CD4-positive, alpha-beta T cell treated with Interleukin-4 for 1 hour (primary cell): ENCODE measurements at regions not wholly inside any gene's neighbourhood (a gene's known extent, or its start where the extent isn't known, plus 50 kb on each side); places are given as distances from the start of the nearest gene placed in this dataset.

Experiments used
- DNase-seq, 2 donors: peaks; one replicate each; pipeline ENCODE4 v3.0.0-alpha.2; 2020 to 2022

DNA sequence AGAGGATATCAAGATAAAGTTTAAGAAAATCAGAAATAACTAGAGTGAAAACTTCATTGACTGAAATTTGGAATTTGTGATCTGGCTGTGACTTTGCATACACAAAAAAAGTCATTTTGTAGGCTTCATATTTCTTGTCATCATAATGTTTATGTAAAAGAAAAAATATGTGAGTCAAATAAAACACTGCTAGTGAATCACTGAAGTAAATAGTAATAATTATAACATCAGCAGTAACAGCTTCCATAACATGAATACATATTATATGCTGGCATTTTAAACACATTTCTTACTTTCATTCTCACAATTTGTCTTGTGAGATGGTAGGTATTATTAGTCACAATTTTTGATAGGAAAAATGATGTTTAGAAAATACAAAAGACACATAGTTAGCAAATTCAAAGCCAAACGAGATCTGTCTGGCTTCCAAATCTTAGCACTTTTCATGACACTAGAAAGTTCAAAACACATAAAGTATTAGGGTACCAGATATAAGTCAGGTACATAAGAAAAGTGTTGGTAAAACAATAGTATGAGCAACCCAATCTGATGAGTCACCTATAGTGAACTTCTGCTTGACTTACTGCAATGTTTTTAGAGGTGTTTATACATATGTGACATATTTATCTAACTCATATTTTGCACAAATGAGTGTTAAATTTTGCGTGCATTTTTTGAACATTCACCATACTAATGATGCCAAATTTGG lies 241.0 kb upstream of the SNX7 start:
- DNase-seq, result no peak

GRCh38 chr1:98417820-98418219 lies 243.7 kb upstream of the SNX7 start:
- no peak for DNase-seq

GRCh38 chr1:98410082-98410481 lies 251.4 kb upstream of the SNX7 start:
- no peak for DNase-seq

DNA sequence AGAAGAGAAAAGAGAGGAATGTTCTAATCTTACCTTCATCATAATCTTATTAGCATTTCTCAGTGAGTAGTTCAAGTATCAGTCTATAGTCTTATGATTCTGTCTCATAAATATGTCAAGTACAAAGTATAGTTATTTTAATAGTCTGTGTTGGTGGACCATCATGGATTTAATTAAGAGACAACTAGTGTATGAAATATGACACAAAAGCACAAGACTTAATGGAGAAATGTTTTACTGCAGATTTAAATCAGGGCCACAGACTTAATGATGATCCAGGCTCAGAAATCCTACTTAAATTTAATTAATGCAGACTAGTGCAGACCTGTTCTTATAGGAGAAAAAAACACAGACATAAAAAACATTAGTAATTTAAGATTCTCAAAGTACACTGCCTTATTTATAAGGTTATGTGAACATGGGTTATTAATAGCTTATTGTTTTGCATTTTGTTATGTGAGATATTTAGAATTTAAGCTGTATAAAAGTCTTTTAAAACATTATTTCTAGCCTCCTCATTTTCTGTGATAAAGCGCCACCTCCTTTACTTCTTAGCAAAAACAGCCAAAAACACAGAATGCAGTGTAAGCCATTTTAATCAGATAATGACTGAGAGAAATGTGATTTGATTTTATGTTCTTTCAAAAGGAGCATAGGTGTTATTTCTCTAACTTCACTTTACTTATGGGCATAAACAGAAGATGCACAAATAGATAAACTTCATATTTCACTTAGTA lies 255.0 kb upstream of the SNX7 start:
- DNase-seq, result no peak

GRCh38 chr1:98405581-98406074 lies 255.9 kb upstream of the SNX7 start:
- DNase-seq, result peak in 1 of 2 donors; percentile 19

DNA sequence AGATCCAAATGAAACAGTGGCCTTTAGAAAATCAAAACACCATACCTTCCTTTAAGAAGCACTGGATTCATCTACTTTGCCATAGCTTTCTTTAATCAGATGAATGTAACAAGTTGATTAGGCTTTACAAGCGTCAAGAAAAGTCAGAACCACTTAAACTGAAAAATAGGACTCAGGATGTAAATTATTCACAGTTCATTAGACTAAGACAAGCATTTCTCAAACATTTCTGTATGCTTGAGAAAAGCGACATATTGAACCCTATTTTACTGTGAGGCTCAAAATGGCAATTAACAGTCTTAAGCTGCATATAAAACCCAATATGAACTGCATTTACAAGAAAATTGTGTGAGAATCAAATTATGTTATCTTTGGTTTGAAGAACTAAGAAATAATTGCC lies 256.7 kb upstream of the SNX7 start:
- no peak for DNase-seq

GRCh38 chr1:98403963-98404480 lies 257.5 kb upstream of the SNX7 start:
- DNase-seq, result no peak

GRCh38 chr1:98402860-98403259 lies 258.7 kb upstream of the SNX7 start:
- no peak for DNase-seq

DNA sequence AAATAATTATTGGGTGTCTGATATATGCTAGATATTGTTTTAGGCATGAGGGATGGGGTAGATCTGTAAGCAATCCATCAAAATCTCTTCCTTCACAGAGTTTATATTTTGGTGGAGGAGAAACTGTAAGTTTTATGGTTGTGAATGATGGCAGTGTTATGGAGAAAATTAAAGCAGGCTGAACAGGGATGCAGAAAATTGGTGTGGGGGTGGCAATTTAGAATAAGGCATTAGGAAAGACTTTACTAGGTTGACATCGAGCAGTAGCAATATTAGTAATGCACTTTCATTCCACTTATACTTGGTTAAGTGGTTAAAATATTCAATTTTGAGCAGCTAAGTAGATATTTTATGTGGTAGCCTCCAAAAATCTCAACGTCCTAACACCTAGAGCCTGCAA lies 261.1 kb upstream of the SNX7 start:
- no peak for DNase-seq

GRCh38 chr1:98399218-98399617 lies 262.3 kb upstream of the SNX7 start:
- no peak for DNase-seq

GRCh38 chr1:98398649-98399048 lies 262.9 kb upstream of the SNX7 start:
- DNase-seq, result no peak

DNA sequence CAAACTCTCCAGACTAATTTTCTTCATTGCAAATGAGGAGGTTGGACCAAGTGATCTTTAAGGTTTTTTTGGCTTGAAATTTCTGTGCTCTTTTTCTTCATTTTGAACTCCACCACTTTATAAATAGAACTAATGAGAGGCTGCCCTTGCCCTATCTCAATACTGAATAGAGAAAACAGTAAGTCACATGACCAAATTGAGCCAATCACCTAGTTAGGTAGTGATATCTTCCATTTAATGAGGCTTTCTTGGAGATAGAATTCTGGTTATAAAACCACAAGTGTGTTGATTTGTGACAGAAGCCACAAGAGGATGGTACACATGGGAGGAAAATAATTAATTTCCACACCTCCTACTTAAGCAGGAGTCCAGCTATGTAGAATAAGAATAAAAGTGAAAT lies 263.4 kb upstream of the SNX7 start:
- no peak for DNase-seq

DNA sequence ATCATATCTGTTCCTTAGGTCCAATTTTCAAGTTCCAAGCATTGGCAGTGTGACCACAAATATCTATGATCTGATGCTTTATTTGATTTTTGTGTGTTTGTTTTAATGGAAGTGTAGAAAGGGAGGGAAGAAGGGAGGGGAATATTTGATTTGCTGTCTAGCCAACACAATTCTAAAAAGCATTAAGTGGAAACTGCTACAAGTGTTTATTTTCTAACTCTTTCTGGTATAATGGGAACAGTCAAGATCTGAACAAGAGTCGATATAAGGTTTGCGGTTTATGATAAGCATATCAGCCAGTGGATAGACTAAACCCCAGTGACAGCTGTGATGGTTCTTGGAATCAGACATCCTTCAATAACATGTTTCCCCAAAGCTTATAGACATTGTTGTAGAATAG lies 267.8 kb upstream of the SNX7 start:
- no peak for DNase-seq

DNA sequence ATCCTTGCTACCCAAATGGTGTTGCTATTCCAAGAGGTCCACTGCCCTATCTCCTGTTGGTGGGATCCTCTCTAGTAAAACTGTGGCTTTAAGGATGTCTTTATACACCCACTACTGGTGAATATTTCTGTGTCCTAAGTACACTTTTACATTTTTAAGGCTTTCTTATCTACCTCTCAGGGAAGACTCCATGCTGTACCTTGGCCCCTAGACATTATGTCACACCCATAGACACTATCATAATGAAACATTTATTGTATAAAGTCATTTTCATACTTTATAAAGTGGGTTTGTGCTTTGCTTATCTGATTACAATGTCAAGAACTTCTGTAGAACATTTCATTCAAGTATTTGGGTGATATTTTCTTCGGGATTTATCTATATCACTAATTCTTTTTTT lies 270.3 kb upstream of the SNX7 start:
- no peak for DNase-seq

DNA sequence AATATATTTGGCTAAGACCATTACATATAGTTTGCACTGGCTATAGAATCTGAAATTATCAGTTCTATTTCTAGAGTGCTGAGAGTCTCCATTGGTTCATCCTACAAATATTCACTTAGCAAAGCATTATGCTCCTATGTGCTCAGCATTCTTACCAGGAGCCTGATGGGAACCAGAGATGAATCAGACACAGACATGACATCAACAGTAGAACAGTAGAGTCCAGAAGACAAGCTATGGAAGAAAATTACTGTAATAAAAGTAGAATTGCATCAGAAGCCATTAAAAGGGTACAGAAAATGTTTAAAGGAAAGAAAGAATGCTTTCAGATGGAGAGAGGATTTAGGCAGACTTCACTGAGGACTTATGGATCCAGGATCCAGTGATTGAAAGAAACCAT lies 271.7 kb upstream of the SNX7 start:
- DNase-seq, result no peak

DNA sequence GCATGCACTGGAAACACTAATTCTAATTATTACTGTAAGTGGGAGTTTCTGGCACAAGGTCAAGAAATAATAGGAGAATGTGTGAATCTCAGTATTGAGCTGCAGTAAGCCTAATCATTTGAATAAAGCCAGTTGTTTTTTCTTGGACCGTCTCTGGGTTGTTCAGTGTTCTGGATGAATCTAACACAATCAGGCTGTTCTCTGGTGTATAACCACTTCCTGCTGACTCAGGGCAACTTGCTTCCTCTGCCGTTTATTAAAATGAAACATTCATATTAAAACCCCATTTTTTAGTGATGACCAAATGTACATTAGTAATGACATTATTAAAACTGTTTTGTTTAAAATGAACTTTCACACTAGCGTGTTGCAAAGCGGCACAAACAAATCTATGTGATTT lies 273.1 kb upstream of the SNX7 start:
- peak; percentile 15 to 64 for DNase-seq

DNA sequence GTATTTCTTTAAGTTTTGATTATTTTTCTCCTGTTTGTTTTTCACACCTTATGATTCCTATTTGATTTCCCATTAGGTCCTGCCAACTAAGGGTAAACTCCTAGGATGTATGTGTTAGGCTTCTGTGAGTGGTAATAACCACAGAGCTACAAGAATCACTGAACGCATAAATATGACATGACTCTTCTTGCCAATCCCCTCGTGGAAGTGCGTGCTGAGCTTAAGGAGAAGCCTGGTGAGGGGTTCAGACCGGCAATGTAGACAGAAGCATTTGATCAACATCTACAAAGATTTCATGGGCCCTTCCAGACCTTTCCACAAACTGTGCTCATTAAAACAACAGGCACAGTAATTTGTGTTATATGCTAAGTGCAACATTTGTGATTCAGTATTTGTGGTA lies 273.8 kb upstream of the SNX7 start:
- no peak for DNase-seq

- DNase-seq, result no peak
These were observed 274.7 kb upstream of the SNX7 start for GRCh38 chr1:98386675-98387440.

- DNase-seq, result no peak
These were observed 275.9 kb upstream of the SNX7 start for GRCh38 chr1:98385652-98386051.

DNA sequence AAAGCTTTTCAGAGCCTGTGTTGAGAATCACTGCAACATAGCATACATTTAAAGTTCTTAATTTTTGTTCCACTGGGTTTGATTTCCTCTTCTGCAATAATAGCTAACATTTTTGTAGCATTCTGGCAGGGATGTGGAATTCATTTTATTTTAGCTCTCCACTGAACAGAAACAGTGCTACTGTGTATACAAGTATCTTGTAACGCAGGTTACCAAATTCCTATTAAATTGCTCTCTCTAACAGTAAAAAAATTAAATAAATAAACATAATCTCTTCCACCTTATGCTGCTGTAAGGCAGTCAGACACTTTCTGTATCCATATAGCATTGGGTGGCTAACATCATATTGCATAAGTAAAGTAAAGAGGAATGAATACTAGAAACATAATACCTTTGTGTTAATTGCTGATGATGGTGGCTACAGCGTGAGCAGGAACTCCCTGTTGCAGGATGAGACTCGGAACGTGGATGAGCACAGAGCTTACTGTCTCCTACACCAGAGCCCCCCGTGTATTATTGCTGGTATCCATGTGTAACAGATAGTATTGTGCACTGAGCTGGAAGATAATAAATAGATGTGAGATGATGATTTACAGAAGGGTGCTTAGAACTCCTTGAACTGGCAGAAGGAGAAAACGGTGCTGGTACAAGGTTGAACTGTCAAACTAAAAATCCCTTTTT lies 276.9 kb upstream of the SNX7 start:
- DNase-seq, result no peak

DNA sequence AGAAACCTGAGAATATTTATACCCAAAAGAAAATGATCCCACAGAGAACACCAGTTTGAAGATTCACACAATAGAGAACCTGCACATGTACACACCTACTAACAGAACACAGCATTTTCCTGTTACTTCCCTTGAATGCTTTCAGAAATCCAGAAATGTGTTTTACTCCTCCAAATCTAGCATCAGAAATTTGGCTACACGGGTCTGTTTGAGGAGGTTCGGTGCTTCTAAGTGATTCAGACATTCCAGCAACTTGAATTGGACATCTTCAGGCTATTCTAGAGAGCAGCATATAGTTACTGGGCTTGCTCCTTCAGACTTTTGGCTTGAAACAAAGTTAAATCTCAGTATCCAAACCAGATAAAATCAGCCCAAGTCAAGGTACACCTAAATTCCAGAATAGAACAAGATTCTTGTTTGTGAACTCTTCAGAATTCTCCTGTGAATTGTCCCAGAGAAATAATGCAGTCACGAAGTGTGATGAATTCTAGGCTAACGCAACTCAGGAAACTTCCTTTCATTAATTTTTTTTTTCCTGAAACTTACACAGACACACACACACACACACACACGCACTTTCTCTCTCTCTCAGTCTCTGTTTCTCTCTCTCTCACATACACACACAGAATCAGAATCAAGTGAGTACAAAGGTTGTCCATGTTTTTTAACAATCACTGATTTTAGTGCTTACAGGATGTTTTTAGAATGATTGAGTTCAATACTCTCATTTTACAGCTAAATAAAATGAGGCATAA lies 278.4 kb upstream of the SNX7 start:
- no peak for DNase-seq

GRCh38 chr1:98382586-98382985 lies 278.9 kb upstream of the SNX7 start:
- no peak for DNase-seq
